HG03108 (cell line): ENCODE measurements at regions not wholly inside any gene's neighbourhood (a gene's known extent, or its start where the extent isn't known, plus 50 kb on each side); places are given as distances from the start of the nearest gene placed in this dataset.

Source experiments
- ATAC-seq: cut with Tn5 transposase; IDR thresholded peaks from one replicate; pipeline ENCODE4 v1.9.1; 2021; ENCODE audit warnings: moderate library complexity; ENCODE audit not compliant: unreplicated experiment

GRCh38 chr15:79373113-79373512 is 59.0 kb upstream of the MINAR1 start:
- ATAC-seq: no peak

- ATAC-seq: no peak
Observed at GRCh38 chr15:79373728-79374127, 58.4 kb upstream of the MINAR1 start.

- ATAC-seq: no peak
Observed at GRCh38 chr15:79376383-79376782, 55.8 kb upstream of the MINAR1 start.

GRCh38 chr15:79378394-79379109 is 53.6 kb upstream of the MINAR1 start:
- no peak for ATAC-seq

GRCh38 chr15:79380755-79381497 is 51.2 kb upstream of the MINAR1 start:
- ATAC-seq: peak; percentile 61

- no peak for ATAC-seq
Observed at GRCh38 chr15:79381593-79381992, 50.5 kb upstream of the MINAR1 start.
